GM21447 (cell line): ENCODE measurements at regions not wholly inside any gene's neighbourhood (a gene's known extent, or its start where the extent isn't known, plus 50 kb on each side); places are given as distances from the start of the nearest gene placed in this dataset.

ENCODE experiments used
- ATAC-seq: cut with Tn5 transposase; IDR thresholded peaks from one replicate; pipeline ENCODE4 v1.9.1; 2021; ENCODE audit not compliant: unreplicated experiment

DNA sequence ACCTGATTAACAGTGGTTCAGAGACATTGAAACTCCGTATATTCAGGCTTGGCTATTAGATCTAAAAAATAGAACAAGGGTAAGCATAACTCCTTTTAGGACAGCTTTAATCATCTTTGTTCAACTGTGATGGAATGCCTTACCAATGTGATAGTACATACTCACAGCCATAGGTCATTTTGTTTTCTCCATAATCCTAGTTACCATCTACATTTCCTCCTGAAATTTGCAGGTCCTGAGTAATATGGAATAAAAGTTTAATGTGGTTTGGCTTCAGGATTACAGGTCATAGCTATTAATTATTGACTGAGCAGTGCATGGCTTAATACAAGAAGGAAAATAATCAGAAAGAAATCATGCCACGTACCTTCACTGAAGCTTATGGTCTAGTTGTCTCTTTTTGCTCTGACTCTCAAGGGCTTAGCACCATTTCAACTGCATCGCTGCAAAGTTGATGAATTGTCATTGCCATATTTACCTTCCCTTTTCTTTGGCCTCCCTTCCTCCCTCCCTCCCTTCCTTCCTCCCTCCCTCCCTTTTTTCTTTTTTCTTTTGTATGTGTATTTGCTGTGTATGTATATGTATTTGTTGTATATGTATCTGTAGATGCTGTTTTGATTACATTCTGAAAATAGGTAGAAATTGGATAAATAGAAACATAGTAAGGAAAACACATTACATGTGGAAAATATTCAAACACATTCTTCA lies 250.9 kb upstream of the ZNF608 start:
- ATAC-seq = no peak

DNA sequence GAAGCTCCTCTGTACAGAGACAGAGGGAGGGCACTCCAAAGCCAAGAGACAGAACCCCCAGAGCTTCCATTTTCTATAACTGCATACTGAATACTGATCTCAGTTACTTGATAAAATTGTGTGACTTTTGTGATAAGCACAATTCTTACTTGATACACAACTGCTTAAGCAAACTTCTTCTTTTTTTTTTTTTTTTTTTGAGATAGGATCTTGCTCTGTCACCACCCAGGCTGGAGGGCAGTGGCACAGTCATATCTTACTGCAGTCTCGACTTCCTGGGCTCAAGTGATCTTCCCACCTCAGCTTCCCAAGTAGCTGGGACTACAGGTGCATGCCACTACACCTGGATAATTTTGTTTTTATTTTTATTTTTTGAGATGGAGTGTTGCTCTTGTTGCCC lies 252.1 kb upstream of the ZNF608 start:
- no peak for ATAC-seq

DNA sequence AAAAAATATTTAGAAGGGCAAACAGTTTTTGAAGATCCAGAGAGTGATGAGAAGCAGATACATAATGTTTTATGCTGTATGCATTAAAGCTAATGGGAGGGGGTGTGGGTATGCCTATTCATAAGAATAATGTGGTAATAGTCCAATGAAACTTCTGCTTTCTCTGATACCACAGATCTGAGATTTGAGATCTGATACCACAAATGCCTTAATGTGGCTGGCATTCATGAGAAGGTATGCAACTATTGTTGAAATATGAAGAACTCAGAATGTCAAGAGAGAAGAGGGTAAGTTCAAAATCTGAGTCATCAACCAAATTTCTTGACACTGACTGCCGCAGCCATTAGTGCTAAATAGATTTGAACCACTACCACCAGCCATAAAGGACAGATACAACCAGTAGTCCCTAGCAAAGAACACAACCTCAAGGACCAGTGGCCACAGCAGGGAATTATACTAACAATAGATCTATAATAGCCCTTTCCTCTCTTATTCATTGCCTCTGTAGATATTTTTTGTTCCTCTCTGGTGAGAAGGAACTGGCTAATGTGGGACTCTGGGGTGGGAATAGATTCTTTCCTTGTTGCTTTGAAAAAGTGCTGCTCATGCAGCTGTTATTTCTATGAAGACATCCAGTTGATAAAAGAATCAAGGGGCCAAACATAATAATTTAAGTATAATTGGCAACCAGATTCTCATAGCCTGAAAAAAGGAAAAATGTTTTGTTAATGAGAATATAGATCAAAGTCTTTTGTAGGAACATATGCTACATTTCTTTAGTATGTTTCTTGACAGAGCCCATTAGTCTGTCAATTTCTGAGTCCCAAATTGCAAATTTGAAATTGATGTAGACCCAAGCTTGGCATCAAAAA lies 256.5 kb upstream of the ZNF608 start:
- ATAC-seq = no peak

DNA sequence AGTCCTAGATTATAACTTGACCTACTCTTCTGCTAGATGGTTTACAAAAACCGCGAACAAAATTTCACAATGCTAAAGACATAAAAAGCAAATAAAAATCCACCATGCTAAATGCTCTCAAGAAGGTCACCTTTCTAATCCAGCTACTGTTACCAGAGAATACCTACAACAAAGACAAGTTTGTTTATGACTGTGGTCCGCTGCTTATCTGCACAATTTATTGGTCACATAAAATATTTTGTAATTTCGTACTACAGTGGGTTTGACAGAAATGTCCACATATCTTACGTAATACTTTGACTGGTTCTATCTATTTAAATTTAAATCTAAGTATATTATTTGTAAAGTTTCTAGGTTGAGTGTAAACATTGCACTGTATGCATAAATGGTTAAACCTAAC lies 257.6 kb upstream of the ZNF608 start:
- no peak for ATAC-seq

DNA sequence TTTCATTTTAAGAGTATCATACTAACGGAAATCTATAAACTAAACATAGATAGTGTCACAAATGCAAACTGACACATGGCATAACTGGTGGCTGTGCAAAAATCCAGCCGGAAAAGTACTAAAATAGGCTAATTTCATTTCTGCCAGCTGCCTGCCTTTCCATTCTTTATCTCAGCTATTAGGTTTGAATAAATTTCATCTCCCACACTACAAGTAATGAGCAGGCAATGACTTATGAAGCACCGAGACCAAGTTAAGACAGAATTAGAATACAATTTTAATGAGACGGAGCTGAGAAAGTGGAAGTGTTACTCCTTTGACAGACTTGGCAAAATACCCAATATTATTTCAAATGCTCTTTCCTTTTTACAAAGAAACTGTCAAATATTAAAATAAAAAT lies 258.8 kb upstream of the ZNF608 start:
- no peak for ATAC-seq

DNA sequence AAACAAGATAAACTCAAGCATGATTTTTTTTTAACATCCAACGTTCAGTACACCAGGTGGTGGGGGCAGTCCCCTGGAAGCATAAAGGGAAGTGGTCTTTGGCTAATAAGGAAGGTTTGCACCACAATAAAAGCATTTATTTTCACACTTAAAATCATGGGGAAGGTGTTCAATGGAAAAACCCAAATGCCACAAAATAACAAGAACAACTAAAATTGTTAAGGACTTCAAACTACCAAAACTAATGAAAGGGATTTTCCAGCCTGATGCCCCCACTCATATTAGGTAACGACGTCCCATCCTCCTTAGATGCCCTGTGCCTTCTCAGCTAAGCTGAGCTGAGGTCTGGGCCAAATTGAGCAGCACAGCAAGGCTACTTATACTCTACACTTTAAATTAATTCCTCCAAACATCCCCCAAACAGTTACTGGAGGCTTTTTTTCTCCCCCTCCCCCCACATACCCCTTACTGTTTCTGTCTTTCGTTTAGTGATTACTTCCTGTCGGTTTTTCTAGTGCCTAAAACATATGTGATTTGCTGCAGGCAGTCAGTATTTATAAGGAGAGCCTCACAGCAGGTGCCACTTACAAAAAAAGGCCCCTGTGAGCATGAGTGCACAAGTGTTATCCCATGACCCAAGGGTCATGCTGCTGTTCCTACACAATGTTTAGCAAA lies 259.7 kb upstream of the ZNF608 start:
- ATAC-seq = peak; percentile 68

DNA sequence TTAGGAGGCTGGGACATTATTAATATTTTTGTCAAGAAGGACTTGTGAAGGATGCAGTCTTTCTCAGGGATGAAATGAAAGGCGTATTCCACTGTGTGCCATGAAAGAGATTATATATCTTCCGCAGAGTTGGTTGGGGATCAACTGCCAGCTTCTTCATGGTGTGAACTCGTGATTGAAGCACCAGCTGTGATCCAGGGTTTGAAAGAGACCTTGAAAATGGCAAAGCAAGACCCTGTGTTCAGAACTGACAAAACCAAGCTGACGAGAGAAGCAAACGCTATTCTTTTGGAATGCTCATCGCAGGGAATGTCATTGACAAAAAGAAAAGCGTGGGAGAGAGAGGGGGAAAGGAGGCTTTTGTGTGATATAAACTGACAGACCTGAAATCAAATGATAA lies 263.9 kb upstream of the ZNF608 start:
- ATAC-seq = no peak

DNA sequence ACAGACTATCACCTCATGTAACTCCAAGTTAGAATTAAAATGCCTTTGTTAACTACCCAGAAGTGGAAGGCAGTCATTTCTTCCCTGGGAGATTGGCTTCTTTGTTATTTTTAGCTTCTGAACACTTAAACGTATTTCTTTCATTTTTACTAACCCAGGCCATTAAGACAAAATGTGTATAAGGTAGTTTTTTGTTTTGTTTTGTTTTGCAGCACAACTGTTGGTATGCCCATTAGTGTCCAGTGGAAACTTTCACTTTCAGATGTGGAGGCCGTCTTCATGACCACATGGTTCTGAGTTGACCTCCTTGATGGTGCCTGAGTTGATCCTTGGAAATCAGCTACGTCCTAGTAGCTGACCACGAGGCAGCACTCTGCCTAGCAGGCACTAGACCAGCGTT lies 264.6 kb upstream of the ZNF608 start:
- peak; percentile 60 for ATAC-seq

DNA sequence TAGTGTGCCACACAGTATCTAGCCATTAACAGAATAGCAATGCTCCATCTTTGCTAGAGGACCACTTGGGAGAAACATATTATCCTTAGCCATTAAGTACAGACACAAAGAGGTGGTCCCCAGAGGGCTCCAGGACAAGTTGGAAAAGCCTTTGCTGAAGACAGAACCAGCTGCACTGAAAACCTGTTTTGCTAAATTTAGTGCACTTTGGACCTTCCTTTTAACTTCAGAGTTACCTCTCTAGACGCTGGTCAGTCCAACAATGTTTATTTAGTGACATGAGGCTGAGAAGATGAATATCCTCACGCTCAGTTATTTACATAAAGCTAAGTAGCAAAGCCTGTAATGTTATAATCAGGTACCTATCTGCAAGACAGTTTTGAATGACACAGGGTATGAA lies 265.0 kb upstream of the ZNF608 start:
- ATAC-seq = peak; percentile 8

DNA sequence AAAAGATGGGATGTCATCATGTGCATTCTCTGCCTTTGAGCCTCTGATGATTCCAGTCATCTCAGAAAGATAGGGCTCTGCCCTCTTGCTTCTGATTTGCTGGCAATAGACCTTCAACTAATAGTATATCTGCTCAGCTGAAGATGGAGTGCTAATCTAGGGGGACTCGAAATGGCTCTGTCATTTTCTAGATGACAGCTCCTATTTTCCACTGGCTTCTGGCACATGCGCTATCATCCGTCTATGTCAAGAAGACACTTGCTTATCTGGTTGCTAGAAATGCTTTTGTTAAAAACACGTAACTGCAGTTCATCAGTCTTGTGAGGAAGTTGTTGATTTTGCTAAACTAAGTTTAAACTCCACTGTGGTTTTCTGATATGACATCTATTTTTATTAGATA lies 265.5 kb upstream of the ZNF608 start:
- ATAC-seq = no peak

DNA sequence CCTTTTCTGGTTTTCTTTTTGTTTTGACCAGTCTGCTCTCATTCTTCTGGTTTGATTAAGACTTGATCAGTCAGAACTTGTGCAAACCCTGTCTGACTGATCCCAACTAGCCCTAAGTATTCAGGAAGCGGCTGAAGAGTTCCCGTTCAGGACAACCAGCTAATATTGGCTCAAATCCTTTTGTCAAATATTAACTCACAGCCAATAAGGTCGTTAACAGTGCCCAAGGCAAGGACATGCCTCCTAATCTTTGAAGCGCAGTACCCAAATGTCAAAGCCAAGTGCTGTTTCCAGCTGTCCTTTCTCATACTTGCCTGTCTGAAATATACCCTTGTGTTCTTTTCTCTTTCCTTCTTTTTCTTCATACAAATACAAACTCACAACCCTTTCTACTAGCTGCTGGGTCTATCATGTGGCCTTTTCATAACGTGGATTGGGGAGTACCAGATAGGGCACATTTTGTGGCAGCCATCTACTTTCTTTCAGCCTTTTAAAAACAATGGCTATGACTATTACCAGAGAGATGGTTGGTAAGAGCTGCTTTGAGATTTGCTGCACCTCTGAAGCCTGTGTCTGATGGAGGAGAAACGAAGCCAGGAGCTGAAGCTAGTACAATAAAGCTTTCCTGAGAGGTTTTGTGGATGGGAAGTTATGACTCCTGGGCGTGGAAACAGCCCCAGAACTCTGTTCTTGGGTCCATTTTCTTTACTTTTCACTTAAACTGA lies 266.4 kb upstream of the ZNF608 start:
- ATAC-seq = no peak

DNA sequence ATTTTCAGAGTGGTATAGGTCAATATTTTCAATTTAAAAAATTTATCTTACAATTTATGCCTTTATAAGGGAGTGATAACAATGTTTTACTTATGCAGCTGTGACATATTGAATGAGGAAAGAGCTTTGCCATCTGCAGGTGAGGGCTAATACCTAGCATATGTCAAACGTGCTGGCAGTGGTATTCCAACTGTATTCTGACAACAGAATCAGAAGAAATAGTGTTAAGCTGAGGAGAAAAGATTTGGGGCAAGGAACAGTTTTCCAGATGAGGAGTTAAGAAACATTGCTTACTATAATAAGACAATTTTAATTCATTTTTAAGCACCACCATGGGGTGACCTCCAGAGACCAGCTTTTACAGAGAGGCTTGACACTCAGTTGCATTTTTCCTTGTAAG lies 267.8 kb upstream of the ZNF608 start:
- no peak for ATAC-seq

DNA sequence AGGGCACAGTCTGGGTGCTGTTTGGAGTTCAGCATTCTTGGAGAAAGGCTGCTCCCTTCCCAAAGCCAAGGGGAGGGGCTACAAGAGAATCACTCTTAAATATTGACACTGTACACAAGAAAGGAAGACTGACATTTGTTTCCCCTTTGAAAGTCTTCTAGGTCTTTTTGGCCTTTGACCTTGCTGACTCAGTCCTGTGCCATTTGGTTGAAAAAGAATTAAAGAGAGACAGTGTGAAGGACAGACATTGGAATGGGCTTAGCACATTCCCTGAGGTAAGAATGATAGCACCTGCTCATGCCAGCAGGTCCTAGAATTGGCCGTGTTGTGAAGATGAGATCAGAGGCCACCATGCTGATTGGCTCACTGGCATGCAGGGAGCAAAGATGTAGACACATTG lies 271.4 kb upstream of the ZNF608 start:
- ATAC-seq = no peak

DNA sequence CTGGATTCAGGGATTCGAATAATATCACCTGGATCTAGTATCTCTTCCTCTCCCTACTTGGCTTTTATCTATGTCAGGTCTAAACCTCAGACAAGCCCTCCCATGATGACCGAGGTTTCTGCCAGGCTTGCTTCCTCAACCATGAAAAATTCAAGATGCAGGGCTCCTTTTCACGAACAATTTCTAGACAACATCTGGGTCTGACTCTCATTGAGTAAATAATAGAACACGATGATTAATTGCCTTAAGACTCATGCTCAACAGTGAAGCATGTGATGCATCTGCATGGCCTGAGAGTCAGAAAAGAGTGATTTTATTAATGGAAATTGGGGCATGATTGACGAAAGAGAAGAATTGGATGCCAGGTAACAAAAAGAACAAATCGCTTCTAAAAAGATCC lies 277.2 kb upstream of the ZNF608 start:
- no peak for ATAC-seq

DNA sequence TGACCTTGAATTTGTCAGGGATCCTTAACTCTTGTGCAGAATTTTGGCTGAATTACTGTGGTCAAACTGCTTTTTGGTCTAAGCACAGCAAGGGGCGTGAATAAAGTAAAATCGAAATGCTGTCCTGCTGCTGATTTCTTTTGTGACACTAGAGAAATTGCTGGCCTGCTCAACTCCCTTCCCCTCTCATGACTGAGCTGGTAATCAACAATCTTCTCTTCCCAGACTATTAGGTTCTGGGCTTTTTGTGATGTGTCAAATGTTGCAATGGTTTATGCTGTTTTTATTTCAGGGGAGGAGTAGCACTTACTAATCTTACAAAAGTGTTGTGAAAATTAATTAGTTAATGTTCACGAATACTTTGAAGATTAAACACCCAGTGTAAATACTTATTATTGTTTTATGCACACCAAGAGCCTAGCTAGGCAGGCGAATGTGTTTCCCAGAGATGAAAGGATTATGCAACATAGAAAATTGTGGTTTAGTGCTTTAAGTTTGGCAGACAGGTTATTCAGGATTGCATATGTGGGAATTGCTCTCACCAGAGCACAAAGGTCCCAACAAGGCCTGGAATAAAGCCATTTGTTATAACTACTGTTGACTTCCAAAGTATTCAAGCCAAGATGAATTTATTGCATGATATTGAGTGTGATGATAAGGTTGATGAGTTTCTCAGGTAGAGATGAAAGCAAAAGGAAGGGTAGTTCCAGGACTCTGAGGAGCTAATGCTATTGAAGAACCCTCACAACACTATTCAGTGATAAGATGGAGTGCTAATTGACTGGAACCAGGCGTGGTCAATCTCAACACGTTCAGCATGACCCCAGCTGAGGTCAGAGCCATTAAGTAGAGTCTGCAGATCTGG lies 280.7 kb upstream of the ZNF608 start:
- ATAC-seq = no peak

DNA sequence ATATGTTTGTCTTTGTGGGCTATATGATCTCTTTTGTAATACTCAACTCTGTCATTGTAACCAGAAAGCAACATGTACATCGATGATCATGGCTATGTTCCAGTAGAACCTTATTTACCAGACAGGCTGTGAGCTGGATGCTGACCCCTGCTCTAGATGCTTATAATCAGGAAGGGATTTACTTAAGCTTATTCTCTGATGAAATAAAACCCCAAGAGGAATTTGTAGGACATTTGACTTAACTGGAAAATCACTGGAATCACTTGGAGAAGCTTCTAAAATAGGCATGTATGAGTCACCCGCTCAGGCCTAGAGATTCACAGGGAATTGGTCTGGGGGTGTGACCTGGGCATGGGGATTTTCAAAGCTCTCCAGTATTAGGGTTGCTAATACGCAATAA lies 285.8 kb upstream of the ZNF608 start:
- ATAC-seq = no peak

DNA sequence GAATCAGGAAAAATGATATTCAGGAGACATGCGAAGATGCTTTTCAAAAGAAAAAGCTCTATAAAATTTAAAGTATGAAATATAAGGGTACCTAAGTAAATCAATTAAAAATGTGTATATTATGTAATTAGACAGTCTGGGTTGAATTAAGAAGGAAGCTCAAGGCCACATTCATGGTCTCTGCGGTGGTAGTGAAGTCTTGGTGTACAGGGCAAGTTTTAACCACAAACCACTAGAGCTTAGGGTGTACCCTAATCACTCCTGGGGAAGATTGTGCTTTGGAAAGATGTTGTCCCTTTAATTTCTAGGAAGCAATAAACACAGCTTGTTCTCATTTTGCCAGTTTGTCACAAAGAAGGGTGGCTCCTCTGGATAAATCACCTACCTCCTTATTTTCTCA lies 287.2 kb upstream of the ZNF608 start:
- no peak for ATAC-seq

DNA sequence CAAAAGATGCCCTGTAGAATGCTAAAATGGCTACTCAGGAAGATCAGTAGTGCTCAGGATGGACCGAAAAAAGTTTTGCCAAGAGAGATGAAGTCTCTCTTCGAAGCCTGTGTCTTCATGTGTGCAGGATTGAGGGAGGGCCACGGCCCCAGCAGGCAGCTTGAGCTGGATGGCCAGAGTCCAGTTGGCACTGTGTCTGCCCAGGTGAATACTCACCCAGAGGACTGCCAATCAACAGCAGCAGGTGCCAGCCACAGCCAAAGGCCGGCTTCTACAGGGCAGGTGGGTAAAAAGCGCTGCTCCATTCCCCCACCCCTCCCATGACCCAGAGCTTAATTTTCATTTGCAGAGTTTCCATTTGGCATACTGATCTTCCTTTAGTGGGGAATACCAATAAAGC lies 287.9 kb upstream of the ZNF608 start:
- no peak for ATAC-seq

DNA sequence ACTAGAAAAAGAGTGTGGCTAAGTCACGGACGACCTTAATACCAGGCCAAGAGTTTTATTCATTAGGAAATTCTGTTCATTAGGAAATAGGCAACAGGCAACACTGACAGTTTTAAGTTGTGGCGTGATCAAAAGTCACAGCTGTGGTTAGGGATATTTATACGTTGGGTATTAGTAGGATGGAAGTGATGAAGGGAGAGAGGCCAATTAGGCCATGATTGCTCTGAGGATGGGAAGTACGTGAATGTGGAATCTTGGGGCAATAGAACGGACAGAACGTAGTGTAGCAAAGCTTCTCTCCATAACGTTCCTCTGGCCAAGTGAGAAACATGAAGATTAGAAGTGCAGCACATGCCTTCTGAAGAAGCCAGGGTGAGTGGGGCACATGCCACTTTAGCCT lies 290.1 kb upstream of the ZNF608 start:
- no peak for ATAC-seq

DNA sequence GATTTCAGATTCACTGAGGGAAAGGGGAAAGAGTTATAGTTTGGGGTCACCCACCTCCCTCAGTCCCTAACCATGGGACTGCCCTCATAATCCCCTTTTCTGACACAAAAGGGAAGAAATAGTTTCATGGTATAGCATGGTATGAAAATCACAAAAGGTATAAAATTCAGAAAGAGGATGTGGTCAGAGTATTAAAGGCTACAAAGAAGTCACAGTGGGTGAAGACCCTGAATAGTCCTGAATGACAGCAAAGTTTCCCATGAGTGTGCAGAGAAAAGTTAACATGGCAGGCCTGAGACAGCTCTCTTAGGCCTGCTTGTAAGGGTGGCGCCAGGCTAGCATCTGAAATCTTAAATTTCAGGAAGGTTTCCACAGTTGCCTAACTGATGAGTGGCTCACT lies 290.6 kb upstream of the ZNF608 start:
- no peak for ATAC-seq
